Activated T-cell treated with anti-CD3 and anti-CD28 coated beads, Interleukin-2, amount 50 U/mL, for 1 hour (primary cell): ENCODE measurements at regions not wholly inside any gene's neighbourhood (a gene's known extent, or its start where the extent isn't known, plus 50 kb on each side); places are given as distances from the start of the nearest gene placed in this dataset.

ENCODE experiments used
- DNase-seq: peaks from one replicate; pipeline ENCODE4 v3.0.0-alpha.2; 2020

DNA sequence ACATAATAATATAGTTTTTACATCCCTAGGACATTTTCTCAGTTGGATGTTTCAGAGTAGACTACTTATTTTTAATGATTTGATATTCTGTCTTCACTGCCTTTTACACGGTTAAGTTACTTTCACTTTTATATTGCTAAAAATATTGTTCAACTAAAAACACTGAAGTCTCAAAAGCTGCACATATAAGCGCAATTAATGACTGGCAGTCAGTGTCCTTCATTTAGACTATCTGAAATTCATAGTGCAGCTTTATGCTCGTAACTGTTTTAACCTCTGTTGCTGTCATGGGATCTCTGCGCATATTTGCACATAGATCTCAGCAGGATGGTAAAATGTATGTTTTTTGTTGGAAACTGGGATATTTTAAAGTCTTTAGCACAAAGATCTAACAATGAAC is 864.3 kb downstream of the SLITRK6 start:
- DNase-seq: no peak

GRCh38 chr13:84933797-84934196 is 865.4 kb downstream of the SLITRK6 start:
- DNase-seq: no peak

DNA sequence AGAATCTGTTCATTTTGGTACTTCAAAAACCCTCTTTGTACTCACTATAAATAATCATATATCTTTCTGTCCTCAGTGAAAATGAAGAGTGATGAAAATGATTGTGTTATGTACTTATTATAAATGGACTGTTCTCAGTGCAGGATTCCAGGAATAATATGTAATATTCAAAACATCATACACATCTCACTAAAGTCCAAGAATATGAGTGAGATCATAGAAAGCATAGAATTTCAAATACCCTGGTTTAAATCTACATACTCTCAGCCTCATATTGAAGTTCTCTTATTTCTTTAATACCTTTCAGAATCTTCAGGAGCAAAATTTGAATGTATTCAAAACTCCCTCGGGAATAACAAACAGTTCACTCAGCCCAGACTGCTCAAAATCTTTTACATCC is 868.0 kb downstream of the SLITRK6 start:
- no peak for DNase-seq

GRCh38 chr13:84927442-84928169 is 871.6 kb downstream of the SLITRK6 start:
- no peak for DNase-seq

DNA sequence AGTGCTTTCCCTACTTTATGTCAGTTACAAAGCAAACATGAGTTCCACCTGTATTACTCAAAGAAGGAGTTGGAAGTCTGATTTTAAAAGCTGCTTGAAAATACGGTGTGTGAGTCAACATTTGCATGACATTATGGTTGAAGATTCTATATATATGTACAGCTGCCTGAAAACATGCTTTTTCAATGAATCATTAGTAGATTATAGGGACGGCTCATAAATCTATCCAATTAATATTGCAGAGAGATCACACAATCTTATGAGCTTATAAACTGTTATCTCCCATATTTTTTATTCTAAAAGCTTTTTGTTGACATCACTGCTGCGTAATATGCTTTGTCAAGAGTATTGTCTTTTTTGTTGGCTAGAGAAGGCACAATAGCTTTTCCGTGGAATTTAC is 873.8 kb downstream of the SLITRK6 start:
- DNase-seq: no peak

DNA sequence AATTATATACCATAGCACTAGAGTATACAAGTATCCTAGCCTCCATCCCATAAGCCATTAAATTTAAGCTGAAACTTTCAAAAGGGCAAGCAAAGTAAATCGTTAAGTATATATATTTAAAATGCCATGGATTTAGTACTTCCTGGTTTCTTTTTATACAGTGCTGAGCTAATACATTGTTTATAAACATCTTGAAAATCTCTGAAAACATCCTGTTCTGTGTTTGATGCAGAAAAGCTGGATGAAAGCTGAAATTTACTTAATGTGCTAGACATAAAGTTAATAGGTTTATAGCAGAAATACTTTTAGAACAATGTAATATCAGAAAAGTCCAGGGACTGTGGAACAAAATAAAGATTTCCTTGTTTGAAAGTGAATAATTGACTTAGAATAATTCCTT is 875.4 kb downstream of the SLITRK6 start:
- no peak for DNase-seq

GRCh38 chr13:84917252-84917878 is 881.9 kb downstream of the SLITRK6 start:
- no peak for DNase-seq

GRCh38 chr13:84912720-84913119 is 886.5 kb downstream of the SLITRK6 start:
- no peak for DNase-seq

DNA sequence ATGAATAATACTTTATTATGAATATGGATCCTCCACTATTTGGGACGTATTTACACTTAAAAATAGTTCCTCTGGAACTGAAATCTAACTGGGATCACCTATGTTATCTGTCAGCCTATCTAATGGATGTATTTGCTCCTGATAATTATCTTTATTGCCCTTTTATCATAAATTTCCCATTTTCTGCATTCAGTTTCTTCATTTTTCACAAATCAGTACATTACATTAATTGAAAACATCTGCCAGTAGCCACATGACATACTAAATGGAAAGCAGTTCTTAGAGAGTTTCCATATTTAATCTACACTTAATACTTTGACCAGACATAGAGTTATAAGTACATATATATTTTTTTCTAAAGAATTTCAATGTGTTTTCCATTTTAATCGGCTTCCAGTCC is 888.8 kb downstream of the SLITRK6 start:
- no peak for DNase-seq

DNA sequence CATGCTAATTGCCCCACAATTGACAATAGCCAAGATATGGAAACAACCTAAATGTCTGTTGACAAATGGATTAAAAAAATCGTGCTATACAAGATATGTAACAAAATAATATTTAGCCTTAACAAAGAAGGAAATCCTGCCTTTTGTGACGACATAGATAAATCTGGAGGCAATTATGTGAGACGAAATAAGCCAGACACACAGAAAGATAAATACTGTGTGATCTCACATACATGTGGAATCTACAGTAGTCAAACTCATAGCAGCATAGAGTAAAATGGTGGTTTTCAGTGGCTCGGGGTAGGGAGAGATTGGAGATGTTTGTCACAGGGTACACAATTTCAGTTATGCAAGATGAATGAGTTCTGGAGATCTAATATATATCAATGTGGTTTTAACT is 895.8 kb downstream of the SLITRK6 start:
- DNase-seq: no peak

DNA sequence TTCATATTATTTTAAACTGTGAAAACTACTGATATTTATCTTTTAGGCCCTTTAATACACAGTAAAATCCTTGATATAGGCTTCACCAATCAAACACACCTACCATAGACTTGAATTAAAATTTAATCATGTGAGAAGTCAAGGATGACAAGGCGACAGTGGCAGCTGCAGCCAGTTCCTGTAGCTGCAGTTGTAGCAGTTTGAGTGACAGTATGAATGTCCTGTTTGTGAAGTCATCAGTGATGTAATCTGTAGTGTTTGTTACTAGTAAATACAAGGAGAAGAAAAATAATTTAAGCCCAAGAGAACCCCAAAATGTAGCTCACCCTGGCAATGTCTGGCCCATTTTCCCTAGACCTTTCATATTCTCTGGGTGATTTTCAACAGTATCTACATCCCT is 897.0 kb downstream of the SLITRK6 start:
- no peak for DNase-seq

- DNase-seq: no peak
Observed at GRCh38 chr13:84896128-84896527, 903.1 kb downstream of the SLITRK6 start.

GRCh38 chr13:84894749-84895148 is 904.5 kb downstream of the SLITRK6 start:
- no peak for DNase-seq

- no peak for DNase-seq
Observed at GRCh38 chr13:84885868-84886267, 913.4 kb downstream of the SLITRK6 start.

- DNase-seq: no peak
Observed at GRCh38 chr13:84873951-84874350, 925.3 kb downstream of the SLITRK6 start.

DNA sequence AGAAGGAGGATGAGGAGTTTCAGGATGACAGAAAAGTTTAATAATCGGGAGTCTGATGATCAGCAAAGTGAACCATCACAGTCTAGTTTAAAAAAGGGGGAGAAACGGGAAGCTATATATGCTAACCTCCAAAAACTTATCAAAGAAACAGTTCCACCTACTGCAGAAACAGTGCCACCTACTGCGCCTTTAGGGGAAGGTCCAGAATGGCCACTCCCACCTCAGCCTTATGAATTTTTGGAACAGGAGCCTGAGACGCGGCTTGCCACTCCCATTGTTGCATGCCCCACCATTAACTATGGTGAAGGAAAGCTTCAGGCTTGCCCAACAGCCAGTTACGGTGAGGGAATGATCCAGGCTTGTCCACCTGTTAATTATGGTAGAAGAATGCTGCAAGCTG is 929.0 kb downstream of the SLITRK6 start:
- no peak for DNase-seq

DNA sequence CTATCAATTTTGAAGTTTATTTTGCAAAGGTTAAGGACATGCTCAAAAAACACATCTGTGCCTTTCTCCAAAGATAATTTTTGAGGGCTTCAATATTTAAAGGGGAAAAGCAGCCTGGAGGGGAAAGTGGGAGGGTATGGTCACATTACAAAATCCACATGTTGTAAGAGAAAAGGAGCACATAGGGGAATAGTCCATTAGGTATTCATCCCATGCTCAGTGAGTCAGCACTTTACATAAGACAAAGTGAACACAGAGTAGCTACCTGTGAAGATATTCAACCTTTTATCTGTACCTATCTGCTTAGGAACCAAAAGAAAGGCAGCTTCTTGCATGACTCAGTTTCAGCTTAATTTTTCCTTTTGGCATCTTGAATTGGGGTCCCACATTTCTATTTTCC is 932.0 kb downstream of the SLITRK6 start:
- DNase-seq: no peak

DNA sequence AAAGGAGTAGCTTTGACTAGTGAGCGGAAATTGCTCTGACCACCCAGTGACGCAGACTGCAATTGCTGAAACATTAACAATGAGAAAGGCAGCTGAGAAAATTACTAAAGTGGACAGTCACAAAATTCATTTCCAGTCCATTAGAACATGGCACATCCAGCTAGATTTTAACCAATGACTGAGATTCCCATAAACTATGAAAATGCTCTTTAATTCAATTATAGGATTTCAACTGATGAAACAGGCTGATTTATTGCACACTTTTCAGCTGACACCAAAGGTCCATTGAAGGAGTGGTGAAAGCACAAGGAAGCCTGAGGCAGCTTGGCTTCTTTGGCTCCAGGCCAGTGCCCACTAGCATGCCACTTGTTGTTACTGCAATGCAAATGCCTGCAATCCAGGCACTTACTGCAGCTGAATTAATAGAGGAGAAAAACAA is 933.4 kb downstream of the SLITRK6 start:
- no peak for DNase-seq

DNA sequence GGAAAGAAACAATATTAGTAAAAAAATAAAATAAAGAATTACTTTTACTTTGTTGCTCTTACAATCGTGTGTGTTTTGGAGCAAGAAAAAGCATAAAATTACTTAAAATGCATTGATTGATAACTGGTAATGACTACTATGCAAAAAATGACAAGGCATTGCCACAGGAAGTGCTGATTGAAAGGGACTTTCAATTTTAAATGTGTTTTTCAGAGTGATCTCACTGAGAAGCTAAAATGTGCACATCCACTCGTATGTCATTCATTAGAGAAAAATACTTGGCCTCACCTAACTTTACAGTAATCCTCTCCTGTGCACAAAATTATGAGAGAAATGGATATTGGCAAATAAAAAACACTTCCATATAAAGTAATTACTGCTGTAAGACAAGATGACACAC is 934.9 kb downstream of the SLITRK6 start:
- DNase-seq: no peak

DNA sequence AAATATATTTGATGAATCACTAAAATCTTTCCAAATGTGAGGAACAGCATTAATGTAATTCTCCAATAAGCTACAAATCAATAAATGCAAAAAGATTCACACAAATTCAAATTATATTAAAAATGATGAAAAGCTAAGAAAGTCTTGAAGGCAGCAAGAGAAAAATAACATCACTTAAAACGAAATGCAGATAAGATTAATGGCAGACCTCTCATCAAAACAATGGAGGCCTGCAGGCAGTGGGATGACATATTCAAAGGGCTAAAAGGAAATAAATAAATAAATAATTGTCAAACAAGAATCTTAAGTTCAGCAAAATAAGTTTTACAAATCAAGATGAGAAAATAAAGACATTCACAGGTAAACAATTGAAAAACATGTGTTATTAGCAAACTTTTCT is 952.1 kb downstream of the SLITRK6 start:
- no peak for DNase-seq

GRCh38 chr13:84845907-84846619 is 953.2 kb downstream of the SLITRK6 start:
- DNase-seq: no peak

DNA sequence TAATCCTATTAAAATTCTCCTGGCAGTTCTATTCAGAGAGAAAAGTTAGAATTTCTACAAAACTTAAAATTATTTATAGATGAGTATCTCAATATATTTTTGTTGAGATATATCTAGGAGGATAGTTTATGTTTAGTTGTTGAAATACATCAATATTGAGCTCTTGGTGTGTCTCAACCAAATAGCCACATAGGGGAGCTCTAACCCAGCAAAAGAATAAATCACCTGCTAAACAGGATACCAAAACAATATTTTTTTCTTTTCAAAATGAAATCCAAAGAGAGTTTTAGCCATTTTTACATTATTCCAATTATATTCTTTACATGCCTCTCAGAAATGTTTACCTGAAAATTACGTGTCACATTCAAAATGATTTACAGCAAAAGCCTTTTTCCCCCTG is 954.7 kb downstream of the SLITRK6 start:
- DNase-seq: no peak

- DNase-seq: no peak
Observed at GRCh38 chr13:84843368-84843767, 955.9 kb downstream of the SLITRK6 start.

GRCh38 chr13:84834201-84834600 is 951.9 kb upstream of the SLITRK1 start:
- no peak for DNase-seq
